ENCODE measurements at regions not wholly inside any gene's neighbourhood (a gene's known extent, or its start where the extent isn't known, plus 50 kb on each side); places are given as distances from the start of the nearest gene placed in this dataset.

DNA sequence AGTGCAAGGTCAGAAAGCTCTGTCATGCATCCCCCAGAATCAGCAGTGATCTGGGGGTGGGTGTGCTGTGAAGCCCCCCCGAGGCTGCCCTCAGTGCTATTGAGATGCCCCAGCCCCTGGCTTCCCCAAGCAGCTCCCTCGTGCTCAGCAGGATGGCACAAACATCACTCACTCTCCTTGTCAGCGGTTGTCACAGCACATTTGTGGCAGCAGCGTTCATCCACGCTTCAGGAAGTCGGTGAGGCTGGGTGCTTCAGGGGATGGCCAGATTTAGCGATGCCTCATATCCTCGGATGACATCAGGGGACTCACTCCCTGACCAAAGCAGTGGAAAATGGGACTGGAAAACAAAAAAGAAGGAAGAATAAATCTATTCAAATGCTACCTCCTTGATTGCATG lies 54.4 kb upstream of the SLC6A11 start:
- TF ChIP-seq RAD21 (IDR thresholded peaks at IDR 0.05; ENCODE audit: low read depth) (no peak), YY1 (IDR thresholded peaks at IDR 0.05; ENCODE audit: low read depth) (no peak), TAF1 (IDR thresholded peaks at IDR 0.05; ENCODE audit: low read depth) (no peak)
- TF ChIP-seq, protein P1, sequence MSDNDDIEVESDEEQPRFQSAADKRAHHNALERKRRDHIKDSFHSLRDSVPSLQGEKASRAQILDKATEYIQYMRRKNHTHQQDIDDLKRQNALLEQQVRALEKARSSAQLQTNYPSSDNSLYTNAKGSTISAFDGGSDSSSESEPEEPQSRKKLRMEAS (IDR thresholded peaks at IDR 0.05) = no peak
